Activated CD8-positive, alpha-beta memory T cell treated with anti-CD3 and anti-CD28 coated beads for 36 hours (primary cell): ENCODE measurements at regions not wholly inside any gene's neighbourhood (a gene's known extent, or its start where the extent isn't known, plus 50 kb on each side); places are given as distances from the start of the nearest gene placed in this dataset.
"Not testable (repeated sequence)": the region's sequence is repeated elsewhere in the genome, so short reads cannot be mapped to it uniquely, and the experiment has no call there.

Experiments
- CTCF ChIA-PET: fragments of 350-600 bp; sonication (Branson Sonifier 250); formaldehyde crosslinking; loops from one replicate; lab custom pipeline; 2021; ENCODE audit warnings: antibody characterized with exemption; lab: Charles Lee
- POLR2A ChIA-PET: fragments of 350-600 bp; sonication (Branson Sonifier 250); formaldehyde crosslinking; loops from one replicate; lab custom pipeline; 2021; ENCODE audit warnings: antibody characterized with exemption; lab: Charles Lee

GRCh38 chr9:126053913-126054312 lies 272.7 kb upstream of the MVB12B start:
- ChIA-PET CTCF (no interaction called here), POLR2A (no interaction called here)

GRCh38 chr9:126055381-126055985 lies 271.1 kb upstream of the MVB12B start:
- CTCF ChIA-PET, result no interaction called here
- POLR2A ChIA-PET, result no interaction called here

DNA sequence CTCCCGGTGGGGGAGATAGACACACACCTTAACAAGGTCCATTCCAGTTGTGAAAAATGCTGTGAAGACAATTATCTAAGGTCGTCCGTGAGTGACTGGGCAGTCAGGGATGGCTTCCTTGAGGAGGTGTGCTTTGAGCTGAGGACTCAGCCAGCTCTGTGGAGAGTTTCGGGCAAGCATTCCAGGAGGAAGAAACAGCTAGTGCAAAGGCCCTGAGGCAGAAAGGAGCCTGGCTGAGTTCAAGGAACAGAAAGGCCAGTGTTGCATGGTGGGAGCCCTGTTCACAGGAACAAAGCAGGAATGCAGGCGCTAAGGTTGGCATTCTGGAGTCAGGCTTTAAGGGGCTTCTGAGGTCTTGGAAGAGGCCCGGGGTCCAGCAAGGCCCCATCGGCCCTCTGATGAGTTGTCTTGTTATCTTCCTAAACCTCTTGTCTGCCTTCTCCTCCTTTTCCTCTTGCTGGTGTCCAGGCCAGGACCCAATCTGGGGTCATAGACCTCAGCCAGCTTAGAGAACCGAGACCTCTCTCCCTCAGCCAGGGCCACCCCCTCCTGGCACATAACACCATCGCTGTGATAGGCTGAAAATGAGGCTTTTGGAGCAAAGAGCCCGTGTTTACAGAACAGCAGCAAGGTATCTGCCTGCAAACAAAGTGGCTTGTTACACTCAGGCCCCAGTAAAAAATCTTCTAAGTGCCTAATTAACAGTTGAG lies 270.2 kb upstream of the MVB12B start:
- ChIA-PET CTCF (no interaction called here), POLR2A (no interaction called here)

- POLR2A ChIA-PET, result no interaction called here
- CTCF ChIA-PET, result interaction anchor here (0.6 kb wide), 1 partner anchor 192 kb away, joined by 3 read pairs; no protein-coding TSS in a partner anchor
Measured at GRCh38 chr9:126057121-126057825, 269.4 kb upstream of the MVB12B start.

DNA sequence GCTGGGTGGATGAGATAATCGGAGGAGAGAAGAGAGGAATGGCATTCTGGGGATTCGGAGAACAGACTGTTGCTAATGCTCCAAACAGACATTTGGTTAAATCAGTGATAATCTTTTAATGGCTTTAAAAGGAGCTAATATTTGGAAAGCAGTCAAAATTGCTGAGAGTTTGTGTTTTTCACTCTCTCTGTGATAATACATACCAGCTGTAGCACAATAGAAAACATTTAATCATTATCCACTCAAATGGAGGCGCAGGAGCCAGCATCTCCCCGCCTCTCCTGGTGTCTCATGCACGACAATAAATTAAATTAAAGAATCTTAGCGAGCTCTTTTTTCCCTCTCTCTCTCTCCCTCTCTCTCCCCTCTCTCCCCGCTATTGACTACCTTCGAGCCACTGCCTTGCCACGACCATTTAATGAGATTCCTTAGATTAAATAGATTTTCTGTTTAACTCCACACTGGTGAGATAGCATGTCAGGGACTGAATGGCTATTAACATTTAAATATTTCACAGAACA lies 268.6 kb upstream of the MVB12B start:
- POLR2A ChIA-PET, result no interaction called here
- CTCF ChIA-PET, result no interaction called here

DNA sequence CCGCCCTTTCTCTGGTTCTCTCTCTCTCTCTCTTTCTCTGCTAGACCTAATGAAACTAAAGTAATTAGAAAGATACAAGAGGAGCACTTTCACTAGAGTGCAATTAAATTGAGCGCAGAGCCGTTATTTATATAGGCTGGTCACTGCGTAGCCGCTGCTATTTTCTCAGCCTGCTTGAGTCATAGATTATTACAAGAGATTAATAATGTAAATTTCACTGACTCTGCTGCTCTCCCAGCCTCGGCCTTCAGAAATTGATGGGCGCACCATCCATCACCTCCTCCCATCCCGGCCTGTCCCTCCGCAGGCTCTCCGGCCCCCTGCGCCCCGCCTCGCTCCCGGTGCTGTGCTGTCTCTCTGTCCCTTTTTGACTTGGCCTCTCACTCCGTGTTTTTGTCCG lies 268.0 kb upstream of the MVB12B start:
- CTCF ChIA-PET, result no interaction called here
- POLR2A ChIA-PET, result no interaction called here

- CTCF ChIA-PET, result interaction anchor here (0.7 kb wide), 1 partner anchor 10 kb away, joined by 5 read pairs; no protein-coding TSS in a partner anchor
Measured at GRCh38 chr9:126061575-126061974, 265.1 kb upstream of the MVB12B start.

GRCh38 chr9:126062158-126062886 lies 264.3 kb upstream of the MVB12B start:
- ChIA-PET POLR2A (no interaction called here), CTCF (interaction anchor here (0.7 kb wide), 1 partner anchor 9 kb away, joined by 5 read pairs; no protein-coding TSS in a partner anchor)

More at GRCh38 chr9:126061575-126061974, 265.1 kb upstream of the MVB12B start:
- POLR2A ChIA-PET, result interaction anchor here (0.6 kb wide), 1 partner anchor 20 kb away, joined by 3 read pairs; no protein-coding TSS in a partner anchor

DNA sequence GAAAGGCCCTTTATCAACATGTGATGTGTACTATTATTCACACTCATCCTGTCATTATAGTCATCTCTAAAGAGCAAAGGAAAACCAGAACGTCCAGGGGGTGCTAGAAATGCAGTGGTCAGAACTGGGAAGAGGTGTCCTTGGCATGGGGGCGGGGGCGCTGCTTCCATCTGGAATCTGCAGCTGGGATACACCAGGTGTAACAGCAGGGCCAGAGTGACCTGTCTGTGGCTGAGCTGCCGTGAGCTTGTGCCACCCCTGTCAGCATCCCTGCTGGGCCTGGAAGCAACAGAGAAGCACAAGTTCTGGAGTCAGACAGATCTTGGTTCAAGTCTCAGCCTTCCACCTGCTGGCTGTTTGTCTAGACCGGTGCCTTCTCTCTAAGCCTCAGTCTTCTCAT lies 263.3 kb upstream of the MVB12B start:
- ChIA-PET CTCF (no interaction called here), POLR2A (no interaction called here)

GRCh38 chr9:126066131-126066530 lies 260.5 kb upstream of the MVB12B start:
- CTCF ChIA-PET, result no interaction called here

DNA sequence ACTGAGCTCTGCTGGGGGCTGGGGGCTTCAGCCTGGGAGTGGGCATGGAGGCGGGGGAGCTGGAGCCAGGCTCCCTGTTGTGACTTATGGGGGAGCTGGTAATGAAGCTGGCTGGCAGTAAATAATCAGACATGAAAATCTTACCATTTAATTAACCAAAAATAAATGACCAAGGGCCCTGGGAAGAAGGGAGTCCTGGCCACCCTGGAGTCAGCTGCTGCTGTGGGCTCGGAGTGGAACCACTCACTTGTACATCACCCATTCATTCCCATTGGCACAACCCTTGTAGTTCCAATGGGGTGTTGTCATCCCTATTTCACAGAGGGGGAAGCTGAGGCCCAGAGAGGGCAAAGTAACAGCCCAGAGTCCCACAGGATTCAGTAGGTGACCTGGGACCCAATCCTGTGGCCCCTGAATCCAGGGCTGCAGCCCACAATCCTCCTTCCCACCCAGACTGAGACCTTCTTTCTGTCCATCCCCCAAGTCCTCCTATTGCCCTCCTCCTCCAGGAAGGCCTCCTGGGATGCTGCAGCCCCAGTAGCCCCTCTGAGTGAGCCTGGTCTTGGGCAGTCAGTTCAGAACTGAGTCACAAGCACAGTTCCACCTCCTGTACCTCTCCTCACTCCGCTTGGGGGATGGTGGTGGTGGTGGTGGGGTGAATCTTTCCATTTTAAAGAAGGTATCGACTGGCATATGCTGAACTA lies 259.4 kb upstream of the MVB12B start:
- CTCF ChIA-PET, result no interaction called here
- POLR2A ChIA-PET, result no interaction called here

More at GRCh38 chr9:126066131-126066530, 260.5 kb upstream of the MVB12B start:
- POLR2A ChIA-PET, result no interaction called here

DNA sequence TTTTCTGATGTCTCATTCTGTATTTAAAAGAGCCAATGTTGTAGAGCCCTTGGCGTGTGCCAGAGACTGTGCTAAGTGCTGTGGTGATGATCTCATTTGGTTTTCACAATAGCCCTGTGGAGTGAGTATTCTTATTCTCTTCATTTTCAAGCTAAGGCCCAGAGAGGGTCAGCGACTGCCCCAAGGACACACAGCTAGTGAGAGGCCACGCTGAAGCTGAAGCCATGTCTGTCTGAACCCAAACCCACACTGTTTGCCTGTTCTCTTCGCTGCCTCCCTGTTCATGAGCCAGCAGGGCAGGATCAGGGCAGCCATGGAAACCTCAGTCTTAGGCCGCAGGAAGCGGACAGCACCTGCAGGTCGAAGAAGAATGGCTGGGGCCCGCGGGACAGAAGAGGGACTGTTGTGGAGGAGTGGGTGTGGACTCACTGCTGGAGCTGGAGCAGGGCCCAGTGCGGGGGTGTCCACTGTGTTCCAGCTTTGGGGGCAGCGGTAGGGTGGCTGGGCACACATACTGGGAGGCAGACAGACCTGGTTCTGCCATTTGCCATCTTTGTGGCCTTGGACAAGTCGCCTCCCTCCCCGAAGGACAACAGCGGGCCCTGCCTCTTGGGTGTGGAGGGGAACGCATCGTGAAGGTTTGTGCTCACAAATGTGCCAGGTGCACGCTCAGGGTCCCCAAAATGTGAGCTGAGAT lies 257.9 kb upstream of the MVB12B start:
- CTCF ChIA-PET, result no interaction called here
- POLR2A ChIA-PET, result no interaction called here

- CTCF ChIA-PET, result no interaction called here
Measured at GRCh38 chr9:126069400-126069955, 257.2 kb upstream of the MVB12B start.

DNA sequence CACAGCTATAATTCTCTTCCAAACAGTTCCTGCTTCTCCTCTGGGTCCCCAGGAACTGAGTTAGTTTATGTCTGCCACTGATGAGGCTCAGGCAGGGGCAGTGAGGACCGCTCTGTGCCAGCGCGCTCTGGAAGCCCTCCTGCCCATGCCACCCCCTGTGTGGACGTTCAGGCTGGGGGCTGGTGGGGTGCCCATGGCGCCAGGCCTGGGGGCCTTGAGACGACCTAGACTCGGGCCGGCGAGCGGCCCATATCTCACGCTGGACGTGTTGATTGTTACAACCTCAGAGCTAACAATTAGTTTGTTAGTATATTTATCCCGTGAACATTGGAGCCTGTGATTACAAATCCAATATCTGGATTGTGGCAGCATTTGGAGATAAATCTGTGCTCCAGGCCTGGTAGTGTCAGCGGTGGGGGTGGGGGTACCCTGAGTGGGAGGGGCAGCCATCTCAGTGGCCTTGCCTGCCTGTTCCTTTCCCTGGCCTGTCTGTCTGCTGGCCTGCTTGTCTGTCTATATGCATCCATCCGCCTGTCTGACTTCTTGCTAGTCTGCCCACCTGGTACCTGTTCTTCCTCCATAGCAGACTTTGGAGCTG lies 256.5 kb upstream of the MVB12B start:
- CTCF ChIA-PET, result no interaction called here
- POLR2A ChIA-PET, result no interaction called here

More at GRCh38 chr9:126069400-126069955, 257.2 kb upstream of the MVB12B start:
- POLR2A ChIA-PET, result no interaction called here

GRCh38 chr9:126071076-126071750 lies 255.4 kb upstream of the MVB12B start:
- CTCF ChIA-PET, result interaction anchor here (1.6 kb wide), 1 partner anchor 9 kb away, joined by 5 read pairs; no protein-coding TSS in a partner anchor
- POLR2A ChIA-PET, result no interaction called here

- CTCF ChIA-PET, result not testable (repeated sequence)
Measured at GRCh38 chr9:126077656-126078055, 249.0 kb upstream of the MVB12B start.

GRCh38 chr9:126080641-126081040 lies 246.0 kb upstream of the MVB12B start:
- CTCF ChIA-PET, result no interaction called here

More at GRCh38 chr9:126077656-126078055, 249.0 kb upstream of the MVB12B start:
- POLR2A ChIA-PET, result not testable (repeated sequence)

More at GRCh38 chr9:126080641-126081040, 246.0 kb upstream of the MVB12B start:
- POLR2A ChIA-PET, result no interaction called here
